HG02884 (cell line): ENCODE measurements at regions not wholly inside any gene's neighbourhood (a gene's known extent, or its start where the extent isn't known, plus 50 kb on each side); places are given as distances from the start of the nearest gene placed in this dataset.

Experiments
- ATAC-seq: cut with Tn5 transposase; IDR thresholded peaks from one replicate; pipeline ENCODE4 v1.9.1; 2021; ENCODE audit warnings: mild to moderate bottlenecking, moderate library complexity; ENCODE audit not compliant: unreplicated experiment

- ATAC-seq = no peak
These were observed 116.8 kb downstream of the DNAJB9 start for GRCh38 chr7:108686494-108686893.

DNA sequence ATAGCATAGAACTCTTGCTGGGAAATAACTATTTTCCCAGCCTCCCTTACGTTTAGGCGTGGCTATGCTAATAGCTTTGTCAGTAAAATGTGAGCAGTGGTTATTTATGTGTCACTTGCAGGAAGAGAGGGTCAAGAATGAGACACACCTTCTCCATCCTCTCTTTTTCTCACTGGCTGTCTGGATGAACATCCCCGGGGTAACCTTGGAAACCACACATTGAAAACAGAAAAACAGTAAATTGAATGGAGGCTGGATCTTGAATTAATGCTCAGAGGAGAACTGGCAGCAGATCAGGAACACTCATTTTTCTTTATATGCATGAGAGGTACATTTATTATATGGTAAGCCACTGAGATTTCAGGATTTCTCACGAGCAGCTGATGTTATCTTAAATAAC lies 127.6 kb downstream of the DNAJB9 start:
- no peak for ATAC-seq

GRCh38 chr7:108711611-108712010 lies 141.9 kb downstream of the DNAJB9 start:
- no peak for ATAC-seq

DNA sequence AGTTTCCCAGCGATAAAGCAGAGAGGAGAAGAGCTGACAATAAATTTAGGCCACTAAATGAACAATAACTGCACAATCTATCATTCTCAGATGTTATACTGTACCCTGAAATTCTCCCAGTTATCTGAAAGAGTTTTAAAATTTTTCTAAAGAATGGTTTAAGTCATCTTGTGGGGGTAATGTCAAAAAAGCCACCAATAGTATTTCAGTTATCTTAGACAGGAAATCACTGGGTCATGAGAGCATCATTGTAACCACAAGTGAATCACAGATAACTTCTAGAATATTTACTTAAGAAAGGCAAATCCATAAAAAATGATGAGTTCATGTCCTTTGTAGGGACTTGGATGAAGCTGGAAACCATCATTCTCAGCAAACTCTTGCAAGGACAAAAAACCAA lies 147.1 kb downstream of the DNAJB9 start:
- no peak for ATAC-seq

- ATAC-seq = no peak
These were observed 148.1 kb downstream of the DNAJB9 start for GRCh38 chr7:108717781-108718180.

- no peak for ATAC-seq
These were observed 150.0 kb downstream of the DNAJB9 start for GRCh38 chr7:108719631-108720030.

GRCh38 chr7:108722561-108722960 lies 152.9 kb downstream of the DNAJB9 start:
- ATAC-seq = no peak

- ATAC-seq = no peak
These were observed 153.7 kb downstream of the DNAJB9 start for GRCh38 chr7:108723381-108723814.

- no peak for ATAC-seq
These were observed 154.8 kb downstream of the DNAJB9 start for GRCh38 chr7:108724251-108725100.

- ATAC-seq = no peak
These were observed 166.1 kb downstream of the DNAJB9 start for GRCh38 chr7:108735814-108736213.

- ATAC-seq = no peak
These were observed 166.7 kb downstream of the DNAJB9 start for GRCh38 chr7:108736221-108736891.

GRCh38 chr7:108770981-108771745 lies 201.5 kb downstream of the DNAJB9 start:
- no peak for ATAC-seq

DNA sequence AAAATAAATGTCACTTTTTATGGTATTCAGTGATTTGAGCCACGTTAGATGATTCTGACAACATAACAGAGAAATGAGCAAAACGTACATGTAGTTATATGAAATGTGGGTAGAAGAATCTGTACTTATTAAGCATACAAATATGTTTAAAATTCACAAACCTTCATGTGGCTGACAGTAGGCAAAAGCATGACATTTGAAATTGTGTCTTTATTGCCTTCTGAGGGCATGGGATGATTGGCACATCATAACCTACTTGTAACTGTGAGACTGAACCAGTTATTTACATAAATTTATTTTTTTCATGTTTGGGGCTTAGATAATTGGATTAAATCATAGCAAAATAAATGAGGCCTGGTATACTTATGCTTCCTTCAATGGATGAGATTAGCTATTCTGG lies 202.2 kb downstream of the DNAJB9 start:
- no peak for ATAC-seq

- ATAC-seq = no peak
These were observed 208.3 kb downstream of the DNAJB9 start for GRCh38 chr7:108777966-108778365.

DNA sequence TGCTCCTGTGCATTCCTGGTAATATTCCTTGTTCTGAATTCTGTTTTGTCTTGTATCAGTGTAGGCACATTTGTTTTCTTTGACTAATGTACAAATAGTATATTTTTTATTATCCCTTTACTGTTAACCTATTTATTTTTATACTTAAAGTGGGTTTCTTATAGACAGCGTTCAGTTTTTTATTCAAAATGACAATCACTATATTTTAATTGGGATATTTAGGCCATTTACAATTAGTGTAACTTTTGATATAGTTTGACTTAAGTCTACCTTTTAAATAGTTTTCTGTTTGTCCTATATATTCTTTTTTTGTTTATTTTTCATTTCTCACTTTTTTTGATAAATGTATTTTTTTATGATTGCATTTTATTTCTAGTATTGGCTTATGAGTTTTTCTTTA lies 219.8 kb downstream of the DNAJB9 start:
- no peak for ATAC-seq

DNA sequence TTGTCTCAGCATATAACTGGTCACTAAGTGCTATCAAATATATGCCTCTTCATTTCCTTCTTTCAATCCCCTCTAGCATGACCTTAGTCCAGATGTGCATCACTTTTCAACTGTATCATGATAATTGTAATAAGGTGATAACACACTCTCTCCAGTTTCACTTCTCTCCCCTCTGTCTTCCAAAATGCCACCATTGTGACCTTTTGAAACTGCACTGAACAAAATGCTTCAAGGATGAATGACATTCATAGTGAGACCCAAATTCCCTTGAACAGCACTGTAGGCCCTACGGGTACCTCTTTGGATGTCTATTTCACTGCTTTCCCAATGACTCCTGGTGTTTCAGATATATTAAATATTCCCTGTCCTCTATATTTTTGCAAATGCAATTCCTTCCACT lies 224.8 kb downstream of the DNAJB9 start:
- ATAC-seq = no peak

DNA sequence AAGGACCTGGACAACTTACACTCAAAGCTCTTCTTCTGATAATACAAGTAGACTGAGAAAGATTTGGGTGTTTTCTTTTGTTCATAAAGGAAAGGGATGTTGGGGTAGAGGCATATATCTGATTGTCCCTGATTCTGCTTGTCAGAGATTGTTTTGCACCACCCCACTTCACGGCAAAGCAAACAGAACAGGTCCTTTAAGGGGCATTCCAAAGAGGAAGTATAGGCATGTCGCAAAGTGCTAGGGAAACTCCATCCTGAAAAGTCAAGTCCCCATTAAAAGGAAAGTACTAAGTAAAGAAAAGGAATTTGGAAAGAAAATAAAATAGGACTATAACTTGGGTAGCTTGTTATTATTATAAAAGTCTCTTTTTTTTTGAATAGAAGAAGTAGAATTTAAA lies 233.0 kb downstream of the DNAJB9 start:
- ATAC-seq = no peak

- no peak for ATAC-seq
These were observed 236.2 kb downstream of the DNAJB9 start for GRCh38 chr7:108805808-108806397.

GRCh38 chr7:108808549-108809266 lies 239.0 kb downstream of the DNAJB9 start:
- no peak for ATAC-seq

GRCh38 chr7:108809356-108809755 lies 239.7 kb downstream of the DNAJB9 start:
- ATAC-seq = no peak
